SK-N-SH treated with all-trans-retinoic acid at 6 μM for 48 hours (cell line): ENCODE measurements at regions not wholly inside any gene's neighbourhood (a gene's known extent, or its start where the extent isn't known, plus 50 kb on each side); places are given as distances from the start of the nearest gene placed in this dataset.

Experiments
- CSDC2 ChIP-seq: fragments of 250-450 bp; sonication (Bioruptor Pico); IDR thresholded peaks from 2 replicates; pipeline ENCODE4 v1.5.0; 2020; ENCODE audit warnings: mild to moderate bottlenecking, moderate library complexity
- GLIS3 ChIP-seq: fragments of 250-450 bp; sonication (Bioruptor Pico); IDR thresholded peaks from 2 replicates; pipeline ENCODE4 v1.5.0; 2020; ENCODE audit warnings: mild to moderate bottlenecking, moderate library complexity
- PPARA ChIP-seq: fragments of 250-450 bp; sonication (Bioruptor Pico); IDR thresholded peaks from 2 replicates; pipeline ENCODE4 v1.5.0; 2020; ENCODE audit warnings: mild to moderate bottlenecking, borderline replicate concordance
- RARB ChIP-seq: fragments of 250-450 bp; sonication (Bioruptor Pico); IDR thresholded peaks from 2 replicates; pipeline ENCODE4 v1.8.0; 2021; ENCODE audit warnings: mild to moderate bottlenecking, moderate library complexity
- ZFP3 ChIP-seq: fragments of 250-450 bp; sonication (Bioruptor Pico); IDR thresholded peaks from 2 replicates; pipeline ENCODE4 v1.5.0; 2020; ENCODE audit warnings: mild to moderate bottlenecking, moderate library complexity
- TF ChIP-seq, protein P1 (sequence below): fragments of 250-450 bp; sonication (Bioruptor Pico); IDR thresholded peaks from 2 replicates; pipeline ENCODE4 v1.8.0; 2020; ENCODE audit warnings: mild to moderate bottlenecking, moderate library complexity, borderline replicate concordance

DNA sequence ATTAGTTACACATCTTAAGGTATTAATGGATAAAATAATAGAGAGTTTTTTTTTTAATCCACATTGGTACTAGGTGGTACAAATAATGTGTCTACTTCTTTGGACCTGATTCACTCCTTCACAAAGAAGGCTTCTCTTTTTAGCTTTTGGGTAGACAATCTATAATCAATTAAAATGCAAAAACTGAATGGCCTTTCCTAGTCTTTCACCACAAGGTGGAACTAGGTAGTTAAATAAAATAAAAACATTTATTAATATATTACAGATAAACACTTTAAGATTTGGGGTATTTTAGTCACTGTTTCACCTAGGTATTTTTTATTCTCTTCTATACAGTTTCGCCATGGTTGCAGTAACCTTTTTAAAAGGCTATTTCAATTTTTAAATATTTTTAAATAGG is 68.3 kb upstream of the DST start:
- TF ChIP-seq RARB (CRISPR knock-in tag) = no peak
- TF ChIP-seq CSDC2 (CRISPR knock-in tag) = no peak
- no peak for TF ChIP-seq GLIS3 (CRISPR knock-in tag)
- TF ChIP-seq PPARA (CRISPR knock-in tag) = no peak
- TF ChIP-seq, protein P1, sequence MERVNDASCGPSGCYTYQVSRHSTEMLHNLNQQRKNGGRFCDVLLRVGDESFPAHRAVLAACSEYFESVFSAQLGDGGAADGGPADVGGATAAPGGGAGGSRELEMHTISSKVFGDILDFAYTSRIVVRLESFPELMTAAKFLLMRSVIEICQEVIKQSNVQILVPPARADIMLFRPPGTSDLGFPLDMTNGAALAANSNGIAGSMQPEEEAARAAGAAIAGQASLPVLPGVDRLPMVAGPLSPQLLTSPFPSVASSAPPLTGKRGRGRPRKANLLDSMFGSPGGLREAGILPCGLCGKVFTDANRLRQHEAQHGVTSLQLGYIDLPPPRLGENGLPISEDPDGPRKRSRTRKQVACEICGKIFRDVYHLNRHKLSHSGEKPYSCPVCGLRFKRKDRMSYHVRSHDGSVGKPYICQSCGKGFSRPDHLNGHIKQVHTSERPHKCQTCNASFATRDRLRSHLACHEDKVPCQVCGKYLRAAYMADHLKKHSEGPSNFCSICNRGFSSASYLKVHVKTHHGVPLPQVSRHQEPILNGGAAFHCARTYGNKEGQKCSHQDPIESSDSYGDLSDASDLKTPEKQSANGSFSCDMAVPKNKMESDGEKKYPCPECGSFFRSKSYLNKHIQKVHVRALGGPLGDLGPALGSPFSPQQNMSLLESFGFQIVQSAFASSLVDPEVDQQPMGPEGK (CRISPR knock-in tag) = no peak
- no peak for TF ChIP-seq ZFP3 (CRISPR knock-in tag)
